ENCODE measurements at regions not wholly inside any gene's neighbourhood (a gene's known extent, or its start where the extent isn't known, plus 50 kb on each side); places are given as distances from the start of the nearest gene placed in this dataset.

DNA sequence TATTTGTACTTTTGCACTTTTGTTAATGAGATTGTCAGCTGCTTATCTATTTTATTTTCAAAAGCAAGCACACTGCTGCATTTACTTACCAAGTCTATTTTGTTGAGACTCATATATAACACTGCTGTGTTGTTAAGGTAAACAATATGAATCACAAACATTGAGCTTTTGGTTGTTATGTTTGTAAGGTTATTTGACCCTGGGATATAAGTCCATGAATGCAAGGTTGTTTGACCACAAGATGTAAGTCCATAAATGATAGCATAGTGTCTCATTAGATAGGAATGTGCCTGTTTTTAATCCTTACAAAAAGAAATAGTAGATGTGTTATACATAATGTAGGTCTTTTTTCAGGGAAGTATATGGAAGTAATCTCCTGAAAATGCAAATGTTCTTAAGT is 845.9 kb downstream of the CDH9 start:
- no peak for TF ChIP-seq POLR2A (IDR thresholded peaks at IDR 0.05)
- TF ChIP-seq, protein P1, sequence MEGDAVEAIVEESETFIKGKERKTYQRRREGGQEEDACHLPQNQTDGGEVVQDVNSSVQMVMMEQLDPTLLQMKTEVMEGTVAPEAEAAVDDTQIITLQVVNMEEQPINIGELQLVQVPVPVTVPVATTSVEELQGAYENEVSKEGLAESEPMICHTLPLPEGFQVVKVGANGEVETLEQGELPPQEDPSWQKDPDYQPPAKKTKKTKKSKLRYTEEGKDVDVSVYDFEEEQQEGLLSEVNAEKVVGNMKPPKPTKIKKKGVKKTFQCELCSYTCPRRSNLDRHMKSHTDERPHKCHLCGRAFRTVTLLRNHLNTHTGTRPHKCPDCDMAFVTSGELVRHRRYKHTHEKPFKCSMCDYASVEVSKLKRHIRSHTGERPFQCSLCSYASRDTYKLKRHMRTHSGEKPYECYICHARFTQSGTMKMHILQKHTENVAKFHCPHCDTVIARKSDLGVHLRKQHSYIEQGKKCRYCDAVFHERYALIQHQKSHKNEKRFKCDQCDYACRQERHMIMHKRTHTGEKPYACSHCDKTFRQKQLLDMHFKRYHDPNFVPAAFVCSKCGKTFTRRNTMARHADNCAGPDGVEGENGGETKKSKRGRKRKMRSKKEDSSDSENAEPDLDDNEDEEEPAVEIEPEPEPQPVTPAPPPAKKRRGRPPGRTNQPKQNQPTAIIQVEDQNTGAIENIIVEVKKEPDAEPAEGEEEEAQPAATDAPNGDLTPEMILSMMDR (IDR thresholded peaks at IDR 0.05): no peak
- H3K36me3 ChIP-seq: no peaks in the 10 kb centered on the region
- H3K4me3 ChIP-seq: no peak overlapping the region
- H3K4me1 ChIP-seq (replicated peaks): no peaks in the 10 kb centered on the region
- no peak overlapping the region for H3K27ac ChIP-seq
- DNase-seq (ENCODE audit: low spot score): no peak
- H3K27me3 ChIP-seq (replicated peaks; ENCODE audit: insufficient read depth): no peaks in the 10 kb centered on the region
- no peaks in the 10 kb centered on the region for H3K9me3 ChIP-seq
- intact Hi-C loops (cut with DNase I): no loop called here

DNA sequence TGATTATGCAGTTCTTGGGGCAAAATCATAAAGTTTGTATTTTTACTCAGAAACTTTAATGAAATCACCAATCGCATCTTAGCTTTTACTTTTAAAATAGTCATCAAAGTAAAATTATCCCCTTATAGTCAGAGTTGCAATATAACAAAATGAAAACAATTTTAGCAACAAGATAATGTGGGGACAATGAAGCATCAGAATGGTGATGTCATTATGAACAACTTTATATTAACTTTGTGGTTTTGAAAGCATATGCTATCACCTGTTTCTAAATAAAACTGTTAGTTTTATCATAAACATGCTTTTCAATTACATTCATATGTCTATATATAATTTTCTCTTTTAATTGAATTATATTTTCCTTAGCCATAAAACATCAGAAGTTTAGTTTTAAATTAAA is 856.8 kb downstream of the CDH9 start:
- Histone ChIP-seq H3K4me1 (replicated peaks) (no peaks in the 10 kb centered on the region), H3K36me3 (no peaks in the 10 kb centered on the region), H3K4me3 (no peak overlapping the region), H3K27ac (no peak overlapping the region), H3K27me3 (replicated peaks; ENCODE audit: insufficient read depth) (no peaks in the 10 kb centered on the region), H3K9me3 (no peaks in the 10 kb centered on the region)
- 100% methylated on average over 1 of the region's 1 CpG for WGBS
- intact Hi-C loops (cut with DNase I): no loop called here
- no peak for TF ChIP-seq POLR2A (IDR thresholded peaks at IDR 0.05)
- TF ChIP-seq, protein P1 (IDR thresholded peaks at IDR 0.05): no peak
- no peak for TF ChIP-seq POLR2AphosphoS5 (IDR thresholded peaks at IDR 0.05)
- DNase-seq (ENCODE audit: low spot score): no peak

DNA sequence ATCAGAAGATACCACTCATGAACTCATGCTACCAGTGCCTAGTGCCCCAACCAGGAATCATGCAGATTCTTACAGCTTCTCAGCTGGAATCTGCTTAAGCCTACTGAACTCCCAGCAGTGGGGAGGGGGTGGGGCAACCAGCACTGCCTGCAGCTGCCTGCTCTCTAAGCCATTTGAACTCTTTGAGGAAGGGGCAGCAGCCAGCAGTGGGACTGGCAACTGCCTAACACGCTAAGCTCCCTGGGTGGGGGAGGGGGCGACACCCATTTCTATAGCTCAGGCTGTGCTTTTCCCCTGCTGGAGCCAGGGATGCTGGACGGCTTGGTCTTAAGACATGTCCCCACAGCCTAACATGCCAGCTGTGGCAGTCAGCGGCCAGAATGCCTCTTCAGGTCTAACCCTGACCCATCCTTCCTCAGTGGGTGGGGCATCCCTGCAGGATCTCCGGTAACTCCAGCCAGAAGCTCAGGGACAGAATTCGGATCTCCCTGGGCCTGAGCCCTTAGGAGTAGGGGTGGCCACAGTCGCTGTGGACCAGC is 889.7 kb downstream of the CDH9 start:
- Histone ChIP-seq H3K9me3 (no peaks in the 10 kb centered on the region), H3K27me3 (replicated peaks; ENCODE audit: insufficient read depth) (no peaks in the 10 kb centered on the region), H3K36me3 (no peaks in the 10 kb centered on the region), H3K4me1 (replicated peaks) (no peaks in the 10 kb centered on the region), H3K4me3 (no peak overlapping the region), H3K27ac (no peak overlapping the region)
- TF ChIP-seq POLR2AphosphoS5 (IDR thresholded peaks at IDR 0.05) (no peak), POLR2A (IDR thresholded peaks at IDR 0.05) (no peak)
- TF ChIP-seq, protein P1 (IDR thresholded peaks at IDR 0.05): no peak
- intact Hi-C loops (cut with DNase I): no loop called here
- DNase-seq (ENCODE audit: low spot score): no peak
- WGBS: 85% methylated on average over 6 of the region's 7 CpGs

DNA sequence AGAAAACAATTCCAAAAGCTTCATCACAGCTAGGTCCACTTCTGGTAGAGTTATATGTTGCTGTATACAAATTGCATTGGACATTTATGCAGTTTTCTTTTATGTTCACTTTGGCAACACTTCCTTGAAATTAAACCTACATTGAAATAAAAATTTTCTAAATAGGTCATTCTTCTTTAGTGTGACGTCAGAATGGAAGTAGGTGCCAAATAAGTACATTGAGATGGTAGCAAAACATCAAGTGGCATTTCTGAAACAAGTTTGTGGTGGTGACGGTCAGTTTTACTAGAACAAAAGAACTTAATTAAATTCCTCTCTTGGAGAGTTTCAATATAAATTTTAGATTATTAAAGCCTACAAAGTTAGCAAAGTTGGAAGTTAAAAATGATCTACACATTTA is 895.1 kb downstream of the CDH9 start:
- TF ChIP-seq POLR2A (IDR thresholded peaks at IDR 0.05) (no peak), POLR2AphosphoS5 (IDR thresholded peaks at IDR 0.05) (no peak)
- TF ChIP-seq, protein P1 (IDR thresholded peaks at IDR 0.05): no peak
- intact Hi-C loops (cut with DNase I): no loop called here
- Histone ChIP-seq H3K9me3 (no peaks in the 10 kb centered on the region), H3K27me3 (replicated peaks; ENCODE audit: insufficient read depth) (no peaks in the 10 kb centered on the region), H3K4me1 (replicated peaks) (no peaks in the 10 kb centered on the region), H3K27ac (no peak overlapping the region), H3K4me3 (no peak overlapping the region), H3K36me3 (no peaks in the 10 kb centered on the region)
- WGBS: 64% methylated on average over 2 of the region's 2 CpGs
- DNase-seq (ENCODE audit: low spot score): no peak

DNA sequence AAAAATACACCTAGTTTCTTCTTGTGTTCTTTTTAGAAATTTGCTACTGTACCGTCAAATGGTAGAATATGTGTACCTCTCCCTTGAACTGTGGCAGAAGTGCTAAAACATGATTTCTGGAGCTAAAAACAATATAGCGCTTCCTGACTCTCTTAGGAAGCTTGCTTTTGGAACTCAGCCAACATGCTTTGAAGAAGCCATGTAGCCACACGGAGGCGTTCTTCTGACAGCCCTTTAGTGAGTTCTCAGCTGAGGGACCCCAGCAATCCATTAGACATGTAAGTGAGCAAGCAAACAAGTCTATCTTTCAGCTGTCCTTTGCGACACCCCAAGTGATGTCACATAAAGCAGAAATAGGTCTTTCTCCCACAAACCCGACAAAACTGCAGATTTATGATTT is 917.0 kb downstream of the CDH9 start:
- H3K9me3 ChIP-seq: no peaks in the 10 kb centered on the region
- 48% methylated on average over 6 of the region's 6 CpGs for WGBS
- intact Hi-C loops (cut with DNase I): no loop called here
- no peak for DNase-seq (ENCODE audit: low spot score)
- no peaks in the 10 kb centered on the region for H3K36me3 ChIP-seq
- H3K27me3 ChIP-seq (replicated peaks; ENCODE audit: insufficient read depth): no peaks in the 10 kb centered on the region
- no peak overlapping the region for H3K4me3 ChIP-seq
- TF ChIP-seq POLR2A (IDR thresholded peaks at IDR 0.05) (no peak), POLR2AphosphoS5 (IDR thresholded peaks at IDR 0.05) (no peak)
- TF ChIP-seq, protein P1 (IDR thresholded peaks at IDR 0.05): no peak
- no peak overlapping the region for H3K27ac ChIP-seq
- H3K4me1 ChIP-seq (replicated peaks): no peaks in the 10 kb centered on the region

Data from prostate gland (tissue), 2 donors.